ENCODE measurements at regions not wholly inside any gene's neighbourhood (a gene's known extent, or its start where the extent isn't known, plus 50 kb on each side); places are given as distances from the start of the nearest gene placed in this dataset.
"Not testable (repeated sequence)": the region's sequence is repeated elsewhere in the genome, so short reads cannot be mapped to it uniquely, and the experiment has no call there.

- not testable (repeated sequence) for DNase-seq
These were observed 80.8 kb upstream of the LUZP2 start for GRCh38 chr11:24415955-24416636.

GRCh38 chr11:24421766-24422165 lies 75.1 kb upstream of the LUZP2 start:
- no peak for DNase-seq

- no peak for DNase-seq
These were observed 74.5 kb upstream of the LUZP2 start for GRCh38 chr11:24422376-24422775.

GRCh38 chr11:24437123-24437522 lies 59.7 kb upstream of the LUZP2 start:
- no peak for DNase-seq

Measured in CD4-positive, alpha-beta T cell treated with Interleukin-21 for 1 hour (primary cell).